ENCODE measurements at regions not wholly inside any gene's neighbourhood (a gene's known extent, or its start where the extent isn't known, plus 50 kb on each side); places are given as distances from the start of the nearest gene placed in this dataset.
"Not testable (repeated sequence)": the region's sequence is repeated elsewhere in the genome, so short reads cannot be mapped to it uniquely, and the experiment has no call there.

DNA sequence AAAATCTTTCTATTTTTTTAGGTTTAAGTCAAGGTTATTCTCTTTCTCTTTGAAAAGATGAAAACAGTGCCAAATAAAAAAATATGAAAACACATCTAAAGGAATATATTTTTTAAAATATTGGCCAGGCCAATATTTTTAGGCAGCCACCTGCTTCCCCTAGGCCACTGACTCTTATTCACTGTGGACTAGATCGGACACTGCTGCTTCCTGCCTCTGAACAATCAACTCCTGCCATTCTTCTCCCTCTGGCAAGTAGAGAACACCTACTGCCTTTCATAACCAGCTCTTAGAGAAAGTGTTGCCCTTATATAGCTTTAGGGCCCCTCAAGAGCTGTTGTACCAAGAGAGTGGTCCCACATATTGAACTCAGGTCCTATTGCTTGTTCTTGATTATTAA, 529.2 kb downstream of the RAPGEF2 start:
- no peak for DNase-seq (ENCODE audit: low read depth in 4 of 4, low spot score in 3 of 4)

GRCh38 chr4:159639671-159640323, 536.9 kb downstream of the RAPGEF2 start:
- DNase-seq (ENCODE audit: low read depth in 4 of 4, low spot score in 3 of 4): no peak

DNA sequence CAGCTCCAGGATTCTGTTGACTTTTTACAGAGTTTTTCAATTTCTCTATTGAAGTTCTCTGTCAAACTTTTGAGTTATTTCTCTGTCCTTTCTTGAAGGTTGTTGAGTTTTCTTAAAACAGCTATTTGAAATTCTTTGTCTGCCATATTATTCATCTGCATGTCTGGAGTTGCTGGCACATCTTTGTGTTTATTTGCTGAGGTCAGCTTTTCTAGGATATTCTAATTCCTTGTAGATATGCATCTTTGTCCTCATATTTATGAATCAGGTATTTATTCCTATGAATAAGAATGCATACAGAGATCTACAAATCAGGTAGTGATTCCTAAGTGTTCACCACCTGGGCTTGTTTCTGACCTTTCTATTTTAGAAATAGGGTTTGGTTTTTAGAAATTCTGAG, 546.4 kb downstream of the RAPGEF2 start:
- no peak for DNase-seq (ENCODE audit: low read depth in 4 of 4, low spot score in 3 of 4)

DNA sequence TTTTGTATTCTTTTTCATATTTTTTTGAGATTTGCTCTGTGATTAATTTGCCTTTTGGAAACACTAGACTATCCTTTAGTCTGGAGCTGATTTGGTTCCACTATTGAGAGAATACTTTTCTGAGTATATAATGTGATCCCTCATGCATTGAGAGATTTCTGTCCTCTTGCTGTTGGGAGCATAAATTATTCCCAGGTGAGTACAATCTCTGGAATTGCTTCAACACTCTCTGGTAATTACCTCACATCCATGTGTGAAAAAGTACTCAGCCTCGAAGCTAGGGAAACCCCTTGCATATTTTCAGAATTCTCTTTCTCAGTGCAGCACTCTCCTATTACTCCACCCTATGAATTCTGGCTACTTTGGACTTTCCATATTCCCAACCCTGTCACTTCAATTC, 550.0 kb downstream of the RAPGEF2 start:
- no peak for DNase-seq (ENCODE audit: low read depth in 4 of 4, low spot score in 3 of 4)

GRCh38 chr4:159655547-159655946, 552.7 kb downstream of the RAPGEF2 start:
- DNase-seq (ENCODE audit: low read depth in 4 of 4, low spot score in 3 of 4): no peak

- no peak for DNase-seq (ENCODE audit: low read depth in 4 of 4, low spot score in 3 of 4)
These were observed 566.2 kb downstream of the RAPGEF2 start for GRCh38 chr4:159669094-159669493.

- no peak for DNase-seq (ENCODE audit: low read depth in 4 of 4, low spot score in 3 of 4)
These were observed 570.3 kb downstream of the RAPGEF2 start for GRCh38 chr4:159673221-159673620.

DNA sequence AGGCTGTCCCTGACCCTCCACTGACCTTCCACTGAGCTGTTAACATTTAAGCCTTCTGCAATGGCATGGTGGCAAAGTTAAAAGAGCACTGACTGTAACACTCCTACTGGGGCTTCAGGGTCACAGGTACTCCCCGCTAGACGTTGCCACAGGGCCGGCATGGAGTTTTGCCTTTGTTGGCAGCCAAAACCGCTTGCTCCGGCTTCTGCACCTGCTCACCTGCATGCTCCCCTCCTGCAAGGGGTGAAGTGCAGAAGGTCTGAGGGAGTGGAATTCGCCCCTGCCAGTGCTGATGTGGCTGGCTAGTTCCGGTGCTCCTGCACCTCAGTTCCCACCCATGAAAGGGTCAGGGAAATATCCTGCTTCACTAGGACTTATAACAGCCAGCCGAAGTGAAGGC, 571.4 kb downstream of the RAPGEF2 start:
- DNase-seq (ENCODE audit: low read depth in 4 of 4, low spot score in 3 of 4): no peak

DNA sequence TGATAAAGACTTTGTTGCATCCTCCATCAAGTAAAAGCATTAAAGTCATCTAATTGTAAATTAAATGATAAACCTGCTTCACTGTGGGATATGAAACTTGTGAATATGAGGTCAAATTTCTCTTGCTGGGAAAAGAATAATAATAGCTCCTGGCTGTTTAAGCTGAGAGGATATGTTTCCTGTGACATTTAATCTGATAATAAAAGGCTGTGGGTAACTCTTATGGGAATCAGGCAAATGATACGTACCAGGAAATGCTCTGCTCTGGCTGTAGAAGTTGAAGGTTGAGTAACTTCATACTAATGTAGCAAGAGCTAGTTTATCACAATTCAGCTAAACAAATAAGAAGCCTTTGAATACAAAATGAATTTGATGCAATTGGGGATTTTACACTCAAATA, 574.6 kb downstream of the RAPGEF2 start:
- DNase-seq (ENCODE audit: low read depth in 4 of 4, low spot score in 3 of 4): no peak

DNA sequence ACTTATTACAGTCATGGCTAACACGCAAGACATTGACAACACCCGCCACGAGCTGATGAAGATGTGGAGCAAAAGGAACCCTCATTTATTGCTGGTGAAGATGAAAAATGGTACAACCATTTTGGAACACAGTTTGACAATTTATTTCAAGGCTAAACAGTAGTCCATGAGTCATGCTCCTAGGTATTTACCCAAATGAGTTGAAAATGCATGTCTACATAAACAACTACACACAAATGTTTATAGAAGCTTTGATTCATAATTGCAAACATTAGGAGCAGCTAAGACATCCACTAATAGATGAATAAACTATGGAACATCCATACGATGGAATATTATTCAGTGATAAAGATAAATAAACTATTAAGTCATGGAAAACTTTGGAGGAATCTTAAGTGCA, 580.1 kb downstream of the RAPGEF2 start:
- no peak for DNase-seq (ENCODE audit: low read depth in 4 of 4, low spot score in 3 of 4)

DNA sequence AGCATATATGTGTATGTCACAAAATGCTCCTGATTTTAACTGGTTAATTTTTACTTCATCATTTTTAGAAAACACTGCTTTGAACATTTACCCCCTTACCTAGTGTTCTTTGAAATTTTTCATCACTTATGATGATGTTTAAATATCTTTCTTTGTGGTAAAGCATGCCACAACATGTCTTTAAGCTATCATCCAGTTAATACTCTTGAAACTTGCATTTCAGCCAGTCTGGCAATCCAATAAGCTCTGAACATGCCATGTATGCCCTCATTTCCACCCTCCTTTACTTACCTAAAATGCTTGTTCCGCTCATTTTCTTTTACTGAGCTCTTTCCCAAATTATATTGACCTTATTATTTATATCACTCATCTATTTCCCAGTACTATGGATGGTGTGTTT, 581.2 kb downstream of the RAPGEF2 start:
- no peak for DNase-seq (ENCODE audit: low read depth in 4 of 4, low spot score in 3 of 4)

DNA sequence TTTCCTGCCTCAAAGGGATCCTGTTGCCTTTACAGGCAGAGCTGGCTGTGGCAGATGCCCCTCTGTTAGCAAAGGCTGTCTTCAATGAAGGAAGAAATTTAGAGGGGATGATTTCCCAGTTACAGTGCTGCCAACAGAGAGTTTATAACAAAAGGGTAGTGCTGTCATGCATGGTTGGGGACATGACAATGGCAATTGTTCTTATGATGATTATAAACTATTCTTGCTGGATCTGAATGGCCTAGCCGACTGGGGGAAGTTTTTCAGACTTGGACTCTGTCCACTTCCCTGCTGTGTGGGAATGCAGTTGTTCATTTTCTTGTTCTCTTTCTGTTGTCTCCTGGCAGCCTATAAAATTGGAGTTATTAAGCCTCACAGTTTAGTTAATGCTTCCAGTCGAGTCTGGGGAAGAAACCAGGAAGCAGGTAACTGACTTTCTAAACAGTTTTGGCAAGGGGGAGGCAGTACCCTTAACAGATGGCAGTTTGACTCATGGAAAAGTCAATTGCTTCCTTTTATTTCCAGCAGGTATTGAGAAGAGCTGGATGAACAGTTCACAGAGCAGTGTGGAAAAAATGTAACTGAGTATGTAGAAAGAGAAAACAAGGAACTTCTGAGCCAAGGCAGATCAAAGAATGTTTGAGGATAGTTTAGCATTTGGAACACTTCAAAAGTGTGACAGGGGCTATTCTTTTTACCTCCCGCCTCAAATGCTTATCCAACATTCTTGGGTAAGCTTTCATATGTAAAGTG, 582.6 kb downstream of the RAPGEF2 start:
- DNase-seq (ENCODE audit: low read depth in 4 of 4, low spot score in 3 of 4): no peak

DNA sequence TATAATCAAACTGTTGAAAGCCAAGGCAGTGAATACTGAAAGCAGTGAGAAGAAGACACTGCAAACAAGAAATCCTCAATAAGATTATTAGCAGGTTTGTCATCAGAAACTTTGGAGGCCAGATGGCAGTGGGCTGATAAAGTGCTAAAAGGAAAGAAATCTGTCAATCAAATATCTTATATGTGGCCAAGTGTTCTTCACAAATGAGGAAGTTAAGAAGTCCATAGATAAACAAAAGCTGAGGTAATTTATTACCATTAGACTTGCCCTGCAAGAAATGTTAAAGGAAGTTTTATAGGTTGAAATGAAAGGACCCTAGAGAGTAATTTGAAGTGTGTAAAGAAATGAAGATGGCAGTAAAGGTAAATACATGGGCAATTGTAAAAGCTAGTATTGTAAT, 586.6 kb downstream of the RAPGEF2 start:
- DNase-seq (ENCODE audit: low read depth in 4 of 4, low spot score in 3 of 4): no peak

- DNase-seq (ENCODE audit: low read depth in 4 of 4, low spot score in 3 of 4): no peak
These were observed 594.7 kb downstream of the RAPGEF2 start for GRCh38 chr4:159697322-159698283.

DNA sequence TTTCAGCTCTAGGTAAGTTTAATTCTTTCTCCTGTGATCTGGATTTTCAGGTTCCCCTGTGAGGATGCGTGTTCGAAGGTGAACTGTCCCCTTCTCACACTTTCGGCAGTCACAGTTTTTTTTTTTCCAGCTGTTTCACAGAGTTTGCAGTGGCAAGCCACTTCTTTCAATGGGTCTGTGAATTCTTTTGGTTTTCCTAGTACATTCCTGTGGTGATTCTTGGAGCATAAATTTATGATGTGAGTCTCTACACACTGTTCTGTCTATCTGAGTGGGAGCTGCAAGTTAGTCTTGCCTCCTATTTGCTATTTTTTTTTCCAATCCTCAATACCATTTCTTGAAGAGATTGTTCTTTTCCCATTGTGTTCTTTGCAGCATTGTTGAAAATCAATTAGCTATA, 595.5 kb downstream of the RAPGEF2 start:
- DNase-seq (ENCODE audit: low read depth in 4 of 4, low spot score in 3 of 4): no peak

DNA sequence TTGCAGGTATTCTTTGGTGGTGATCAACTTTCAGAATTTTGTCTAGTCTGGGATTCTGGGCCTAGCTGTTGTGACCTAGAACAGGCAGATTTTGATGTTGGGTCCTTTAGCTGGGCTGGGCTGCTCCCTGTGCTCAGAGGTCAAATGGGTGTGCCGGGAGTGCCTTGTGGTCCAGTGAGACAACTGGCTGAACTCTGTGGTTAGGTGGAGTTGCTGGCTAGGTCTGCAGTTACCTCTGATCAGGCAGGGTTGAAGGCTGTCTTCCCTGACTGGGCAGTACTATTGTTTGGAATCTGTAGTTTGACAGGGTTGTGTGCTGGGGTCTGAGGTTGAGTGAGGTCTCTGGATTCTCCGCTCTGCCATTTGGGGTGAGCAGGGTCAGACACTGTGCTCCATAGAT, 599.3 kb downstream of the RAPGEF2 start:
- DNase-seq (ENCODE audit: low read depth in 4 of 4, low spot score in 3 of 4): no peak

DNA sequence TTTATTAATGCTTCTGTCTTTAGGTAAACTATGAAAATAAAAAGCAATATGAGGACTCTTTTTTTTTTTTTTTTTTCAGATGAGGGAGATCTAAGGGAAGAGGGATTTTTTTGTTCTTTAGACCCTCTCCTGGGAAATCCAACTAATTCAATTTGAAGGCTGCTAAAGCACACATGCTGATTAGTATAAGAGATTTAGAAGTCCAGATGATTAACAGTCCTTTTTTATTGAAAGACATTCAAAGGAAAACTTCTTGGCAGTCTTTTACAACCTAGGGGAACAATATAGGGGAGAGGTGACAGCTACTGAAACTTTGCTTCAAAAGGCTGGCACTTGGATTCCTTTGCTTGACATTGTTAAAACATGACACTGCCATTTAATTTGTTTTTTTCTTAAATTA, 602.5 kb downstream of the RAPGEF2 start:
- DNase-seq (ENCODE audit: low read depth in 4 of 4, low spot score in 3 of 4): no peak

- DNase-seq (ENCODE audit: low read depth in 4 of 4, low spot score in 3 of 4): no peak
These were observed 603.8 kb downstream of the RAPGEF2 start for GRCh38 chr4:159706704-159707103.

DNA sequence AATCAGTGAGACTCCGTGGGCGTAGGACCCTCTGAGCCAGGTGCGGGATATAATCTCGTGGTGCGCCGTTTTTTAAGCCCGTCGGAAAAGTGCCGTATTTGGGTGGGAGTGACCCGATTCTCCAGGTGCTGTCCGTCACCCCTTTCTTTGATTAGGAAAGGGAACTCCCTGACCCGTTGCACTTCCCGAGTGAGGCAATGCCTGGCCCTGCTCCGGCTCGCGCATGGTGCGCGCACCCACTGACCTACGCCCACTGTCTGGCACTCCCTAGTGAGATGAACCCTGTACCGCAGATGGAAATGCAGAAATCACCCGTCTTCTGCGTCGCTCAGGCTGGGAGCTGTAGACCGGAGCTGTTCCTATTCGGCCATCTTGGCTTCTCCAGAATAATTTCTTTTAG, 612.3 kb downstream of the RAPGEF2 start:
- not testable (repeated sequence) for DNase-seq (ENCODE audit: low read depth in 4 of 4, low spot score in 3 of 4)

GRCh38 chr4:159719531-159719930, 616.7 kb downstream of the RAPGEF2 start:
- DNase-seq (ENCODE audit: low read depth in 4 of 4, low spot score in 3 of 4): no peak

GRCh38 chr4:159722052-159722451, 619.2 kb downstream of the RAPGEF2 start:
- no peak for DNase-seq (ENCODE audit: low read depth in 4 of 4, low spot score in 3 of 4)
